Right renal pelvis (tissue), 4 donors: ENCODE measurements at regions not wholly inside any gene's neighbourhood (a gene's known extent, or its start where the extent isn't known, plus 50 kb on each side); places are given as distances from the start of the nearest gene placed in this dataset.
"Not testable (repeated sequence)": the region's sequence is repeated elsewhere in the genome, so short reads cannot be mapped to it uniquely, and the experiment has no call there.

Experiments
- DNase-seq, 4 donors: peaks; one replicate each; pipeline ENCODE4 v3.0.0-alpha.2; 2013; ENCODE audit warnings: low read depth in 4 of 4, low spot score in 3 of 4, missing footprints in 1 of 4

DNA sequence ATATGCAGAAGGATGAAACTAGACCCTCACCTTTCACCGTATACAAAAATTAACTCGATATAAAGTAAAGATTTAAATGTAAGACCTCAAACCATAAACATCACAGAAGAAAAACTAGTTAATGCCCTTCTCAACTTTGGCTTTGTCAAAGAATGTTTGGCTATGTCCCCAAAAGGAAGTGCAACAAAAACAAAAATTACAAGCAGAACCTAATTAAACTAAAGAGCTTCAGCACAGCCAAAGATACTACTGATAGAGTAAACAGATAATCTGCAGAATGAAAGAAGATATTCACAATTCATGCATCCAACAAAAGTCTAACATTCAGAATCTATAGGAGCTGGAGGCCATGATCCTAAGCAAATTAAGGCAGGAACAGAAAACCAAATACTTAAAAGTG lies 824.6 kb upstream of the NEGR1 start:
- no peak for DNase-seq

DNA sequence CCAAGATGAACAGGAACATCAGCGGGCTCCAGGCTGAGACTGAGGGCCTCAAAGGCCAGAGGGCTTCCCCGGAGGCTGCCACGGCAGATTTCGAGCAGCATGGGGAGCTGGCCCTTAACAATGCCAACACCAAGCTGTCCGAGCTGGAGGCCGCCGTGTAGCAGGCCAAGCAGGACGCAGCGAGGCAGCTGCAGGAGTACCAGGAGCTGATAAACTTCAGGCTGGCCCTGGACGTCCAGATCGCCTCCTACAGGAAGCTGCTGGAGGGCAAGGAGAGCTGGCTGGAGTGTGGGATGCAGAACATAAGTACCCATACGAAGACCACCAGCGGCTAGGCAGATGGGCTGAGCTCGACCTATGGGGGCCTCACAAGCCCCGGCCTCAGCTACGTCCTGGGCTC lies 823.4 kb upstream of the NEGR1 start:
- no peak for DNase-seq

DNA sequence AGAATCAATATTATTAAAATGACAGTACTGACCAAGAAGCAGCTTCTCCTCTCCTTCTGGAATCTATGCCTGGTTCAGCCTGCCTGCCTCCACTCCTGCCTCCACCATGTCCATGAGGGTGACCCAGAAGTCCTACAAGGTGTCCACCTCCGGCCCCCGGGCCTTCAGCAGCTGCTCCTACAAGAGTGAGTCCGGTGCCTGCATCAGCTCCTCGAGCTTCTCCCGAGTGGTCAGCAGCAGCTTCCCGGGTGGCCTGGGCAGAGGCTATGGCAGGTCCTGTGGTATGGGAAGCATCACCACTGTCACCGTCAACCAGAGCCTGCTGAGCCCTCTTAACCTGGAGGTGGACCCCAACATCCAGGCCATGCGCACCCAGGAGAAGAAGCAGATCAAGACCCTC lies 822.4 kb upstream of the NEGR1 start:
- no peak for DNase-seq

DNA sequence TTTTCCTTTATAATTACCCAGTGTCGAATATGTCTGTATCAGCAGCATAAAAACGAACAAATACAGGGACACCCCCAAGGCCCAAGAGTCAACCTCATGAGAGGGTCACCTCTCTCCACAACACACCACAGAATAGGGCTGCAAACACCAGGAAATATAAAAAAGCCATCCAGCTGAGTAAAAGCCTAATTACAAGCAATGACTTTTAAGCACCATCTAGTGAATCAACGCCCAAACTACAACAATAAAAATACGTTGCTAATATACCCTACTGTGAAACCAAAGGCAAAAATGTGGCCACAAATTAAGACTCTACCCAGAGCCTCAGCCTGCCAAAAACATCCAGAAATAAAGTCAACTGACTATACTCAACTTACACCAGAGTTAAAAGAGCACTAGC lies 817.9 kb upstream of the NEGR1 start:
- no peak for DNase-seq

DNA sequence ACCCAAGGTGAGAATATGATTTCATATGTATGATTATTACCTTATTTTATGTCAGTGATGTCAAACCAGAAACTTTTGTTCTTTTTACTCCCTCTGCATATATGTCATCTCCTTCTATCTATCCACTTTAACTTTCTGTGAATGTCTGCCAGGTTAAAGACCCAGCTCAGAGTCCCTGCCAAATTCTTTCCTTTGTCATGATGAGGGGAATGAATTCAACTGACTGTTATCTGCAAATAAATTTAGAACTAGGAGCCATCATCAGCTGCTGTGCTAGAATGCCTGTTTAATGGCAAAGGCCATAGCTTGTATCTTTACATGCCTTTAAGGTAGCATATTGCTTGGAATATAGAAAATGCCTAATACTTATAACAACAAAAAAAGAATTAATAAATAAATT lies 815.6 kb upstream of the NEGR1 start:
- no peak for DNase-seq

DNA sequence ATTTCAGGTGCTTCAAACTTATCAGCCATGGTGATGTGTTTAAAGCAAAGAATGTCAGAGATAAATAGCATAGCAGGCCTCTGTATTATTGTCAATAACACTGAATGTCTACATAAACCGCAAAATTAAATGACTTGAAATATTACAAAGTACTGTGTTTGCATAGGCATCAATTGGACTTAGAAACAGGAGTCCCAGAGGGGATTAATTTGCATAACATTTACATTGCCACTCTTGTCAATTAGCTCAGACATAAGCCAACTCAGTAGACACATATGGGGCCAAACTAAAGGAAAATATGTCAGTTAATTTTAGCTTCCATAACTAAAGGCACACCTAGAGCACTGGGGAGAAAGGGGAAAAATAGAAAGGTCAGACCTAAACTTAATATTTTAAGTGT lies 814.5 kb upstream of the NEGR1 start:
- DNase-seq: no peak

DNA sequence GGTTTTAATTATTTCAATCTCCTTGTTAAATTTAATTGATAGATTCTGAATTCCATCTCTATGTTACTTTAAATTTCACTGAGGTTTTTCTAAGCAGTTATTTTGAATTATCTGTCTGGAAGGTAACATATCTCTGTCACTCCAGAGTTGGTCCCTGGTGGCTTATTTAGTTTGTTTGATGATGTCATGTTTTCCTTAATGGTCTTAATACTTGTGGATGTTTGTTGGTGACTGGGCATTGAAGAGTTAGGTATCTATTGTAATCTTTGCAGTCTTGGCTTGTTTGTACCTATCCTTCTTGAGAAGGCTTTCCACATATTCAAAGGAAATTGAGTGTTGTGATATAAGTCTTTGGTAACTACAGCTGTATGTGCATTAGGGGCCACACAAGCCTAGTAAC lies 810.0 kb upstream of the NEGR1 start:
- DNase-seq: no peak

DNA sequence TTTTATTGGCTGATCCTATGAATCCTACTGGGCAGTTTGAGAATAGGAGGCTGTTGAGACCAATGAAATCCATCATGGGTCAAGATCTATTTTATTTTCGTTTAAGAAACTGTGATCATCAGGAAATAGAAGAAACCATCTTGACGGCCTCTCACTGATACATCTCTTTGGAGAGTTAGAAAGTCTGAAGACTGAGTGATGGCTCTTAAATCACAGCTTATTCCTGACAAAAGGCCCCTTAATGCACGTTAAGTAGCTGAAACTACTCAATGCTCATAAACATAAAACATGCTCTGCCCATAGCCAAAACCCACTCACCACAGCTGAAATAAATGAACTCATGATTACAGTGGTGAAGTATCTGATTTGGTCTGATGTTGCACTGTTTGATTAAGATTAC lies 784.5 kb upstream of the NEGR1 start:
- DNase-seq: no peak

DNA sequence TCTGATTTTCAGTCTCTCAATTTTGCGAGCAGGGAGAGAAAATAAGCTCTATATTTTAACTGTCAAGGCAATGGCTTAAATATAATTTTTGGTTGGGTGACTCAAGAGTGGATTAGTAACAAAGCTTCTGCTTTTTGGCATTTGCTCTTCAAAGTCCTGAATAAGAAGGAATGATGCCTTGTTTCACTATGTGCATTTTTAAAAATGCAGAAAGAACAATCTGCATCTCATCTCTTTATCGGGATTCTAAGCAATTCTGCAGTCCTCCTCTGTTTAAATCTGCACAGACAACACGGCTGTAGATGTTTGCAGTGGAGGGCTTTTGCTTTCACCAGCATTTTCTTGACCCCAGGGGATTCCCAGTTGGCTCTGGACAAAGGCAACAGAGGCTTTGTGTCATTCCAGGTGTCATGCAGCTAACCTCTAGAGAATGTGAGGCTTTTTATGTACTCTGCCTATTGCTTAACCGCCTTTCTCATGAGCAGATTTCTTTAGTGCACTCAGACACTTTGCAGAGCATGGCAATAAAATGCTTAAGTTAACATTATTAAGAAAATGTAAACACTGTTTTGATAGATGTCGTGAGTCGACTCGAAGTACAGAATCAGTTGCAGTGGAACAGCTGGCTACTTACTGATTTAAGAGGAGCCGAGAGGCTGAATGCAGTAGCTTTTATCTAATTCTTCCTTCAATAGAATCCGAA lies 783.2 kb upstream of the NEGR1 start:
- DNase-seq: peak in 2 of 4 donors; percentile 3 to 4

DNA sequence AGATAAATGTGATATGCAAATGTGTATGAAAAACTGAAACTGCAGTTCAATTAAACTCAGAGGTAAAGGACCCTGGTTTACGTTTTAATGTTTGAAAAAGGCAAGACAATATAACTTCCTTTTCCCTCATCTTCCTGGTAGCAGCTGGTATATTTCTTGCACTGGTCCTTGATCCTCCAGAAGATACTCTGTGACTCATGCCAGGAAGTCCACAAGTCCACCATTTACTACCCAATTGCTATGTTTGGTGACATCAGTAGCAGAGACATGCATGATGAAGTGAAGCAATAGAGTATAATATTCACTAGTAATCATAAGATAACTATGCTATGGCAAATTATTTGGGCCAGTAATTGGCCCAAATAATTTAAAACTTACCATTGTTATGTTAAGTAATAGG lies 774.5 kb upstream of the NEGR1 start:
- DNase-seq: no peak

DNA sequence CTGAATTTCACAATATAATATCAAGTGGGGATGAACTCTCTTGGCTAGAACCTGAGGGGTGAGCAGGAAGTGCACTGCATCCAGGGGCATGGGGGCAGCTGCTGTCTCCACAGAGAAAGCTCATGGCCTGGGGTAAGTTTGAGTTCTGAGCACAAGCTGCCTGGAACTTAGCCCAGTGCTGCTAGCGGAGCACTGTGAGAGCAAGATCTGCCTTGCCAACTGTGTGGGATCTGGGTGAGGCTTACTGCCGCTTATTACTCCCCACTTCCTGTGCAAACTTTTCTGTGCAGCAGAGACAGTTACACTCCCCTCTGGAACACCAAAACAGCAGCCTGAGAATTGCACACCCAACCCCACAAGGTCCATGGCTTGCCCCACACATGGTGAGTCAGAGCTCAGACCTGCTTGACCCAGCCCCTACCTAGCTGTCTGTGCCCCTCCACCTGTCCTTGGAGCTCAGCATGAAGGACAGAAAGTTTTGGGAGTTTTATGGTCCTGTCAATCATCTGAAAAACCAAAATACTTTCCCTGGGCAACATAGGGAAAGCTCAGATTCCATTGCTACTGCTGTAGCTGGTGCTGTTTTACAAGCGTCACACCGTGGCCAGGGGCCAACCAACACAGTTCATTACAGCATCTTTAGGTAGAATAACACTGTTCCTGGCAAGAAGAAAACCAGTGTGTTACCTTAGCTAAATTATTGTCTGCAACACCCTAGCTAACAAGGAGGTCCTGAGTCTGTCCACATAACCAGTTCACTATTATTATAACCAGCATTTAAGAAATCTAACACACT lies 762.1 kb upstream of the NEGR1 start:
- no peak for DNase-seq

DNA sequence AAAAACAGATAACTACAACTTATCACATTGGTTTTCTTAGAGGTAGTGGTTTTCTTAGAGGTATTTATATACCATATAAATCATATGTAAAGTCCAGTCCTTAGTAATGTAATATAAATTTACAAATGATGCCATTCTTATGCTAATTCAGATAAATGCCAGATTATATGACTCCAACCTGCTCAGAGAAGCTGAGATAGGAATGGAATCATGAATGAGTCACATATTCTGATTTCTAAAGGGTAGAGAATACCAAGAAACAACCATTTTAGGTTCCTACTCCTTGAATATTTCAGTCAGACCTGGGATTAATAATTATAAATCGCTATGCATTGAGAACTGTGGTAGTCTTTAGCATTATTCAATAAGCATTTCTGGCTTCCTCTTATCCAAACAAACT lies 760.1 kb upstream of the NEGR1 start:
- DNase-seq: no peak

DNA sequence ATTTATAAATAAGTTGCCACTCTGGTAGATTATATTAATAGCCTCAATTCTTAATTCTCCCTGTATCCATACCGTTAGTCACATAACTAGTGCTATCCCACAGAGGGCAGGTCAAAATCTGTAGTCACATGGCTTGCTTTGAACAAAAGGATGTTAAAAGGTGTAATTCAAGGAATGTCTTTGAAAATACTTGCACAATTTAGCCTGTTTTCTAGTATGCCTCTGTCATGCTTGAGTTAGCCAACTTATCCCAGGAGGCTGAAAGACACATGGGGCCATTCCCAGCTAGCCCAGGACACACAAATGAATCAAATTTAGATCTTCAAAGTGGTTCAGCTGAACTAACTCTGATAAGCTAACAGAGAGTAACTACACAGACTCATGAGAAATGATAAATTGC lies 758.5 kb upstream of the NEGR1 start:
- DNase-seq: no peak

DNA sequence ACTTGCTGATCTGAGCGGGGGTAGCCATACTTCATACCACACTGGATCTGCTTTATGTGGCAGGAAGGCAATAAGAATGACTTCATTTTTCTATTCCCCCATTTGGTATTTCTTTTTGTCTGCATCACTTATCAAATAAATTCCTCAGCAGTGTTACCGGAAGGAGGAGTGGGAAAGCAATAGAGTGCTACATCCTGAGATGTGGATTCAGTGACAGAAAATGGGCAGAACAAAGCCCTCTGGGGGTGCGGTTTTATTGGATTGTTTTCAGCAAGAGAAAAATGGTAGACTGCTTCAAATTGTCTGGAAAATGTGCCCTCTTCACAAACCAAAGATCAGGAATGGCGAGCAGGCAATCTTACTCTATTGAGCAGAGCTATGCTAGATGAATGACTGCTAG lies 751.9 kb upstream of the NEGR1 start:
- DNase-seq: no peak

DNA sequence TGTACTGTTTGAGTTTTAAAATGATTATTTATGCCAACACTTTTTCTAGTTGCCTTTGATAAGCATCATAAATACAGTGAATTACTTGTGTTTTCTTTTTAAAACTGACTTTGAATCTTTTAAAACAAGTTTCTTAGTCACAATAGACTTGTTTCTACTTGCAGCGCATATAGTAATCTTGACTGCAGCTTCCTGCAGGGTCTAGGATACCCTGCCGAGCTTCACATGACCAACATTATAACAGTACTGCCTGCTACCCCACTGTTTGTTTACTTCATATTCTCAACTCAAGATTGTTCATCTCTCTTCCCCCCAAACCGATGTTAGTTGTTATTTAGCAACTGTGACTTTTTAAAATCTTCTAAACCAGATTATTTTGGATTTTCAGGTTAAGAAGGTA lies 751.3 kb upstream of the NEGR1 start:
- no peak for DNase-seq

DNA sequence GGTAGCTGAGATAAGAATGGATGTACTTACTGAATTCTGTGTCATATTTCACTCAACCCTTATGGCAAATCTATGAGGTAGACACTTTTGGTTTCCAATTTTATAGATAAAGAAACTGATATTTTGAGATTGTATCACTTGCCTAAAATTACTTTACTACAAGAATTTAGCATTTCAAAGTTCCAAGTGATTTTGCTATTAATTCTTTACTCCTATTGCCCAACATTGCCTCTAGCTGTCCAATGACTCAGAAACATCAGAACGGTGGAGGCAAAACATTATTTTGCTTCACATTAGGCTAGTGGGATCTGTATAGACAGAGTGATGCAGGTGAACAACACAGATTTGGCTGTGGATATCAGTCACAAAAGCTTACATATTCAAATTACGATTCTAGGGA lies 747.2 kb upstream of the NEGR1 start:
- no peak for DNase-seq

DNA sequence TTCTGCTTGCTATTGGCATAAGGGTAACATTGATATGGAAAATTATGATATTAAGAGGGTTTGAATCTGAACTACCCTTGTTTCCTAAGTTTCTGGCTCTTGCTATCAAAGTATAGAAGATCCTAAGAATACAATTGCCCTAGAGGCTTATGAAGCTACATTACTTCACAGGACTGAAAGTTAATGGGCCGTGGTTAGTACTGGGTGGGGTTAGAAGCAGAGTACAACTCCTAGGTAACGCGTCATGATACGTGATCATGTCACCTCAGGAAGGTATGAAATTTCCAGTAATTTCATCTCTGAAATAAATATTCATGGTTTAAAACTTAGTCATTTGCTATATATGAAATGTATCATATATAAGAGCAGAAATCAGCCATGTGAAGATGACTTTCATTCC lies 743.8 kb upstream of the NEGR1 start:
- DNase-seq: no peak

DNA sequence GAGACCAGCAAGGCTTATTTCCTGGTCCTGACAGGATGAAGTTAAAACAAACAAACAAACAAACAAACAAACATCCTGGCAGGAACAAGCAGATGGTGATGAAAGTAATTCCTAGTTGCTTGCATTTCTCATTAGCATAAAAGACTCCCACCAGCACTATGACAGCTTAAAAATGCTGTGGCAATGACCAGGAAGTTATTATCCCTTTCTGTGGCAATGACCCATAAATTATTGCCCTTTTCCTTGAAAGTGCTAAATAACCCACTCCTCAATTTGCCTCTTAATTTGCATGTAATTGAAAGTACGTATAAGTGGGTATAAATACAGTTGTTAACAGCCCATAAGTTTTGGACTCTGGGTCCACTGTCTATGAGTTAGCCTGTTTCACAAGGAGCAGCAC lies 727.6 kb upstream of the NEGR1 start:
- no peak for DNase-seq

DNA sequence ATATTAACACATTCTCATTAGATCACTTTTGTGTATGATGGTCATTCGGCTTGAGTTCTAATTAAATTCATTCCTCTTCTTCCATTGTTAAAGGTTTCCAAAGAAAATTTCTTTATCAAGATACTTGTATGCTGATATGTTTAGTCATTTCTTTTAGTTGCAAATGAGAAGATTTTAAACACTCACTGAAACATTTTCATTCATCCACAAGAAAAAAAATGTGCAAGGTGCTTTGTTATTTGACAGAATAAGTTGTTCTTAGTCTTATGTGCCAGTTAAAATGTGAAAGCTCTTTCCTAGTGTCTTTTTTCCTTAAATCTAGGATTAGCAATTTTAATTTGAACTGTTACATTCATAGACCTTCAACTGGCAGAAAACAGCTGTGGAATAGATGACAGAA lies 727.0 kb upstream of the NEGR1 start:
- no peak for DNase-seq

DNA sequence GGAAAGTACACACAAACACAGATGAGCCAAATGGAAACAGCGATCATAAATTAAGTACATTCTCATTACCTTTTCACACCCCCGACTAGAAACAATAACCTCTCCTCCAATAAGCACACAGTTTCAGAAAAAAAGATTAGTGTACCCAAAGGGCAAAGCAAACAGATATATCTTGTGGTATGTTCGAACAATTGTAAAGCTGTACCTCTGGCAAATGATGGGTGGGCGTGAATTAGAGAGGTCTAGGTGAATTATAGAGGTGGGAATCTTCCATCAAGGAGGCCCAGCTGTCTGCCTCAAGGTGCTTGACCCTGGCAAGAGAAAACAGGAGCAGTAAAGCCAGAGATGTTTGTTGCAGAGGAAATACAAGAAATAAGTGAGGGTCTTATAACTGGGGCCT lies 715.3 kb upstream of the NEGR1 start:
- DNase-seq: no peak

DNA sequence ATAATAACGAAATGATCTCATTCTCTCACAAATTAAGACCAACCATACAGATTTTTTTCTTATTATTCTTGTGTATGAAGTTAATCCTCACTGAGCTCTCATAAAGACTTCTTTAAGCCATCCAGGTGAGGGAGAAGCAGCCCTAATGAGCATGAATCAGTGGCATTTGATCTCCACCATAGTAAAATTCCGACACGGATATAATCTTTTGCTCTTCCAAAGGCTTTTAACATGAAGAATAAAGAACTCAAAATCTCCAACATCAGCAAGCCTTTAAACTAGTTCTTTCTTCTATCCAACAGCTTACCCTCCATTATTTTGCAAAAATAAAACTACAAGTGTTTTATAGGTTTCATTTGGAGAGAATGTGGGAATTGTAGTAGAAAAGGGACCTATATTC lies 714.7 kb upstream of the NEGR1 start:
- no peak for DNase-seq

DNA sequence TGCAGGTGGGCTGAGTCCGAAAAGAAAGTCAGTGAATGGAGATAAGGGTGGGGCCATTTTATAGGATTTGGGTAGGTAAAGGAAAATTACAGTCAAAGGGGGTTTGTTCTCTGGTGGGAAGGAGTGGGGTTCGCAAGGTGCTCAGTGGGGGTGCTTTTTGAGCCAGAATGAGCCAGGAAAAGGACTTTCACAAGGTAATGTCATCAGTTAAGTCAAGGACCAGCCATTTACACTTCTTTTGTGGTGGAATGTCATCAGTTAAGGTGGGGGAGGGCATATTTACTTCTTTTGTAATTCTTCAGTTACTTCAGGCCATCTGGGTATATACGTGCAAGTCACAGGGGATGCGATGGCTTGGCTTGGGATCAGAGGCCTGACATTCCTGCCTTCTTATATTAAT lies 705.5 kb upstream of the NEGR1 start:
- not testable (repeated sequence) for DNase-seq
